OCI-LY7 (cell line): ENCODE measurements at regions not wholly inside any gene's neighbourhood (a gene's known extent, or its start where the extent isn't known, plus 50 kb on each side); places are given as distances from the start of the nearest gene placed in this dataset.

Experiments
- BruUV-seq: library from RNA; stranded (reverse); fragments of 400-500 nt; replicated peaks from 2 replicates; lab custom pipeline; 2021; lab: Mats Ljungman, UMichigan
- CTCF ChIA-PET: fragments of 300-600 bp; sonication (Branson Sonifier 250); formaldehyde crosslinking; loops from one replicate; lab custom pipeline; 2022; ENCODE audit warnings: antibody characterized with exemption; ENCODE audit not compliant: unreplicated experiment; lab: Charles Lee
- POLR2A ChIA-PET: fragments of 300-600 bp; sonication (Branson Sonifier 250); formaldehyde crosslinking; loops from one replicate; lab custom pipeline; 2022; ENCODE audit warnings: antibody characterized with exemption; lab: Charles Lee
- DNase-seq: peaks from one replicate; pipeline ENCODE4 v3.0.0-alpha.2; 2015; ENCODE audit warnings: low spot score
- H2AFZ ChIP-seq: fragments of 200-600 bp; sonication (generic), shearing (Covaris generic); 2 replicates; pipeline ENCODE4 v1.6.1; 2014; ENCODE audit warnings: mild to moderate bottlenecking, antibody characterized with exemption, low read length, moderate library complexity
- H3K27ac ChIP-seq: fragments of 200-600 bp; sonication (generic); 2 replicates; pipeline ENCODE4 v1.5.1; 2014; ENCODE audit warnings: mixed run types, low read depth, mild to moderate bottlenecking, moderate library complexity, low read length, inconsistent platforms; ENCODE audit not compliant: poor library complexity, severe bottlenecking
- H3K36me3 ChIP-seq: fragments of 200-600 bp; sonication (generic); 2 replicates; pipeline ENCODE4 v1.6.1; 2014; ENCODE audit warnings: mild to moderate bottlenecking, antibody characterized with exemption, low read length, moderate library complexity, mixed read lengths; ENCODE audit not compliant: insufficient read depth
- H3K4me1 ChIP-seq: fragments of 200-600 bp; sonication (generic); 2 replicates; pipeline ENCODE4 v1.5.1; 2014; ENCODE audit warnings: mild to moderate bottlenecking, low read length; ENCODE audit not compliant: insufficient read depth, poor library complexity, severe bottlenecking
- H3K4me2 ChIP-seq: fragments of 200-600 bp; sonication (generic); 2 replicates; pipeline ENCODE4 v1.6.1; 2014; ENCODE audit warnings: mild to moderate bottlenecking, low read length
- H3K4me3 ChIP-seq: fragments of 200-600 bp; sonication (generic); 2 replicates; pipeline ENCODE4 v1.5.1; 2014; ENCODE audit warnings: mild to moderate bottlenecking, low read depth, low read length; ENCODE audit not compliant: poor library complexity, severe bottlenecking
- H3K79me2 ChIP-seq: fragments of 200-600 bp; sonication (generic); 2 replicates; pipeline ENCODE4 v1.6.1; 2016; ENCODE audit warnings: low read depth, mild to moderate bottlenecking, low read length, moderate library complexity, mixed read lengths; ENCODE audit not compliant: insufficient read depth
- H3K9me2 ChIP-seq: fragments of 200-600 bp; sonication (generic); 2 replicates; pipeline ENCODE4 v1.6.1; 2016; ENCODE audit warnings: mild to moderate bottlenecking, low read length, mixed read lengths; ENCODE audit not compliant: insufficient read depth
- H3K9me3 ChIP-seq: fragments of 200-600 bp; sonication (generic); 2 replicates; pipeline ENCODE4 v1.6.1; 2014; ENCODE audit warnings: mild to moderate bottlenecking, mixed run types, low read length, mixed read lengths
- H4K20me1 ChIP-seq: fragments of 200-600 bp; sonication (generic); 2 replicates; pipeline ENCODE4 v1.6.1; 2014; ENCODE audit warnings: mild to moderate bottlenecking, antibody characterized with exemption, low read length, moderate library complexity, mixed read lengths; ENCODE audit not compliant: insufficient read depth
- CTCF ChIP-seq: fragments of 200-600 bp; sonication (generic); conservative IDR thresholded peaks from 2 replicates; pipeline ENCODE4 v1.5.1; 2014; ENCODE audit warnings: mild to moderate bottlenecking, antibody characterized with exemption, low read length, moderate library complexity, mixed read lengths
- EZH2phosphoT487 ChIP-seq: fragments of 200-600 bp; sonication (generic); IDR thresholded peaks from 2 replicates; pipeline ENCODE4 v1.6.1; 2018; ENCODE audit warnings: low read depth, borderline replicate concordance, mild to moderate bottlenecking, mixed run types, antibody characterized with exemption, low read length, moderate library complexity, mixed read lengths
- intact Hi-C: fragments of 100-400 bp; cut with micrococcal nuclease; formaldehyde crosslinking; loops from one replicate; pipeline ENCODE4 v1.10.0; 2022; ENCODE audit not compliant: unreplicated experiment

DNA sequence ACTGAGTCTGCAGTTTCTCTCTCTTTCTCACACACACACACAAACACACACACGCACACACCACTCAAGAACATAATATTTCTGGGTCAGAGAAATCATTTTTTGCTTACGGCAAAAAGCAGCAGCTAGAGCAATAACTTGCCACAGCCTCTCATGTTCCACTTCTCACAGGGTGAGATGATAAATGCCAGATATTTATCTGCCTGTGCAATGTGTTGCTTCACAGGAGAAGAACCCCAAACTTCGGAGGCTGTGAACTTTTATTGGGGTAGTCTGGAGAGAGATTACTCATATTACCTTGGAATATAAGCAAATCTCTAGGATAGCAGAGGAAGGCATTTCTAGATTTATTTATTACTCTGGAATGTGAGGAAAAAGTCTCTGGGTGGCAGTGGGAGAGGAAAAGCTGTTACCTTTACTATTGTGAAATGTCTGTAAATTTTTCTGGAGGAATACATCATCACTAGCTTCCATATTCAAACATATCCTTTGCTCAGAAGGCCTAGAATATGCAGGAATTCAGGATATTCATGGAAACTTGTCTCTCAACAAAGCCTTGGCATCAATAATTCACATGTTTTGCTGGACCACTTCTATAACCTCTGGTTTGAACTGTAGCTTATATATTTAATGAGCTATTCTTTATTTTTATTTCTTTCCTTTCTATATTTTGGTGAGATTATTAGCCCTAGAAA lies 369.2 kb downstream of the NSUN3 start:
- Histone ChIP-seq H3K4me3 (no peak overlapping the region), H3K4me1 (no peaks in the 10 kb centered on the region), H3K4me2 (no peak overlapping the region), H4K20me1 (no peaks in the 10 kb centered on the region), H3K9me3 (no peaks in the 10 kb centered on the region), H3K79me2 (no peaks in the 10 kb centered on the region), H3K36me3 (no peaks in the 10 kb centered on the region), H2AFZ (no peak overlapping the region), H3K27ac (no peak overlapping the region), H3K9me2 (no peaks in the 10 kb centered on the region; the same call in 1 of the 2 replicates)
- intact Hi-C loops, result no loop called here
- TF ChIP-seq CTCF (no peak), EZH2phosphoT487 (no peak)
- CTCF ChIA-PET, result no interaction called here
- DNase-seq, result no peak
- BruUV-seq, result no TSS peak
- POLR2A ChIA-PET, result interaction anchor here (0.8 kb wide), 1 partner anchor 21 kb away, joined by 3 read pairs; no protein-coding TSS in a partner anchor

- Histone ChIP-seq H3K4me1 (no peaks in the 10 kb centered on the region), H3K36me3 (no peaks in the 10 kb centered on the region), H3K79me2 (no peaks in the 10 kb centered on the region), H3K27ac (no peak overlapping the region), H3K4me2 (no peak overlapping the region), H2AFZ (no peak overlapping the region), H3K4me3 (no peak overlapping the region), H4K20me1 (no peaks in the 10 kb centered on the region), H3K9me3 (no peaks in the 10 kb centered on the region), H3K9me2 (no peaks in the 10 kb centered on the region; the same call in 1 of the 2 replicates)
- no TSS peak for BruUV-seq
- ChIA-PET CTCF (no interaction called here), POLR2A (no interaction called here)
- TF ChIP-seq CTCF, result no peak
- TF ChIP-seq EZH2phosphoT487, result no peak
- no peak for DNase-seq
- intact Hi-C loops, result no loop called here
Observed at GRCh38 chr3:94433811-94434210, 370.9 kb downstream of the NSUN3 start.

- Histone ChIP-seq H3K9me2 (no peaks in the 10 kb centered on the region; the same call in 1 of the 2 replicates), H3K27ac (no peak overlapping the region), H3K79me2 (no peaks in the 10 kb centered on the region), H3K4me3 (no peak overlapping the region), H2AFZ (no peak overlapping the region), H3K4me2 (no peak overlapping the region), H4K20me1 (no peaks in the 10 kb centered on the region), H3K9me3 (no peaks in the 10 kb centered on the region), H3K36me3 (no peaks in the 10 kb centered on the region), H3K4me1 (no peaks in the 10 kb centered on the region)
- ChIA-PET CTCF (no interaction called here), POLR2A (interaction anchor here (0.7 kb wide), 1 partner anchor 37 kb away, joined by 3 read pairs; no protein-coding TSS in a partner anchor)
- DNase-seq, result no peak
- no peak for TF ChIP-seq EZH2phosphoT487
- TF ChIP-seq CTCF, result no peak
- intact Hi-C loops, result no loop called here
- no TSS peak for BruUV-seq
Observed at GRCh38 chr3:94440767-94441493, 378.1 kb downstream of the NSUN3 start.
